H1 (cell line): ENCODE measurements at regions not wholly inside any gene's neighbourhood (a gene's known extent, or its start where the extent isn't known, plus 50 kb on each side); places are given as distances from the start of the nearest gene placed in this dataset.

Experiments used
- CTCF ChIA-PET: fragments of 300-600 bp; sonication (Branson Sonifier 250); formaldehyde crosslinking; loops from one replicate; lab custom pipeline; 2021; ENCODE audit not compliant: partially characterized antibody; lab: Charles Lee
- POLR2A ChIA-PET: fragments of 300-600 bp; sonication (Branson Sonifier 250); formaldehyde crosslinking; loops from one replicate; lab custom pipeline; 2021; ENCODE audit warnings: inconsistent platforms; ENCODE audit not compliant: partially characterized antibody; lab: Charles Lee
- DNase-seq, 2 experiments: peaks; one replicate each; pipeline versions ENCODE4 v3.0.0 to v3.0.0-alpha.2; 2010 to 2022; ENCODE audit warnings: low spot score in 2 of 2, low read depth in 1 of 2, mixed read lengths in 1 of 2
- FAIRE-seq: peaks from 2 replicates; lab custom pipeline; 2011; peaks lifted over from hg19 to GRCh38; lab: Jason Lieb, UNC
- H2AFZ ChIP-seq: 2 replicates; pipeline ENCODE4 v1.8.1; 2012; ENCODE audit warnings: low read length, inconsistent platforms
- H2AK5ac ChIP-seq: 2 replicates; pipeline ENCODE4 v1.6.1; 2013; ENCODE audit warnings: low read depth, low read length
- H2BK120ac ChIP-seq: replicated peaks from 2 replicates; pipeline ENCODE3; 2013; ENCODE audit warnings: low read depth, low read length, inconsistent platforms
- H2BK12ac ChIP-seq: 2 replicates; pipeline ENCODE4 v1.6.1; 2013; ENCODE audit warnings: low read depth, low read length
- H2BK15ac ChIP-seq: 2 replicates; pipeline ENCODE4 v1.6.1; 2013; ENCODE audit warnings: low read length
- H2BK20ac ChIP-seq: 2 replicates; pipeline ENCODE4 v1.6.1; 2013; ENCODE audit warnings: low read length
- H2BK5ac ChIP-seq: 2 replicates; pipeline ENCODE4 v1.6.1; 2013; ENCODE audit warnings: low read depth, low read length
- H3K14ac ChIP-seq: 2 replicates; pipeline ENCODE4 v1.6.1; 2013; ENCODE audit warnings: inconsistent platforms; ENCODE audit not compliant: insufficient read length
- H3K18ac ChIP-seq: 2 replicates; pipeline ENCODE4 v1.6.1; 2013; ENCODE audit warnings: low read length; ENCODE audit errors: extremely low read depth
- H3K23ac ChIP-seq: 2 replicates; pipeline ENCODE4 v1.6.1; 2013; ENCODE audit warnings: inconsistent platforms; ENCODE audit not compliant: insufficient read length
- H3K23me2 ChIP-seq: 2 replicates; pipeline ENCODE4 v1.6.1; 2013; ENCODE audit warnings: low read depth, low read length
- H3K27ac ChIP-seq: 2 replicates; pipeline ENCODE4 v1.6.1; 2011; ENCODE audit warnings: low read depth, low read length, inconsistent platforms
- H3K27me3 ChIP-seq, 4 experiments: replicated peaks in 1 of 4; 1 replicate in 1 of 4; 2 replicates in 3 of 4; pipeline versions ENCODE4 v1.6.1 to v1.8.1; 2011 to 2013; ENCODE audit warnings: low read length in 3 of 4, mild to moderate bottlenecking in 3 of 4, inconsistent platforms in 2 of 4, mixed read lengths in 2 of 4, moderate library complexity in 1 of 4; ENCODE audit not compliant: control insufficient read depth in 3 of 4, insufficient read depth in 3 of 4; ENCODE audit errors: extremely low read depth in 1 of 4
- H3K36me3 ChIP-seq, 4 experiments: 2 replicates each; pipeline versions ENCODE4 v1.6.1 to v1.8.1; 2011 to 2013; ENCODE audit warnings: mild to moderate bottlenecking in 4 of 4, low read length in 3 of 4, moderate library complexity in 2 of 4, control low read depth in 1 of 4, inconsistent platforms in 1 of 4; ENCODE audit not compliant: insufficient read depth in 4 of 4, control insufficient read depth in 2 of 4
- H3K4ac ChIP-seq: replicated peaks from 2 replicates; pipeline ENCODE3; 2013; ENCODE audit warnings: low read length, low read depth, mixed read lengths, inconsistent platforms; ENCODE audit not compliant: insufficient read length
- H3K4me1 ChIP-seq, 4 experiments: replicated peaks in 1 of 4; 1 replicate in 1 of 4; 2 replicates in 3 of 4; pipeline versions ENCODE4 v1.6.1 to v1.8.1; 2011 to 2013; ENCODE audit warnings: low read length in 3 of 4, inconsistent platforms in 2 of 4, mixed read lengths in 1 of 4; ENCODE audit not compliant: insufficient read depth in 4 of 4, control insufficient read depth in 3 of 4
- H3K4me2 ChIP-seq, 2 experiments: 2 replicates each; pipeline versions ENCODE4 v1.6.1 to v1.8.1; 2011 to 2013; ENCODE audit warnings: low read depth in 2 of 2, low read length in 2 of 2, control low read depth in 1 of 2, inconsistent platforms in 1 of 2, mild to moderate bottlenecking in 1 of 2; ENCODE audit not compliant: insufficient read depth in 1 of 2
- H3K4me3 ChIP-seq, 4 experiments: fragments of 200-600, 300-600 bp in 1 of 4; sonication (generic), shearing (Covaris generic), sonication (Bioruptor Twin) in 1 of 4; 2 replicates each; pipeline versions ENCODE4 v1.5.1 to v1.8.1; 2011 to 2016; ENCODE audit warnings: low read length in 4 of 4, low read depth in 3 of 4, control low read depth in 2 of 4, inconsistent platforms in 2 of 4, mild to moderate bottlenecking in 2 of 4, mixed read lengths in 1 of 4, moderate library complexity in 1 of 4; ENCODE audit not compliant: insufficient read depth in 2 of 4; ENCODE audit errors: extremely low read depth in 1 of 4
- H3K56ac ChIP-seq: replicated peaks from 2 replicates; pipeline ENCODE3; 2013; ENCODE audit warnings: low read depth, mild to moderate bottlenecking, mixed read lengths, low read length, inconsistent platforms; ENCODE audit not compliant: insufficient read length
- H3K79me1 ChIP-seq: 2 replicates; pipeline ENCODE4 v1.6.1; 2013; ENCODE audit warnings: low read depth, low read length, control low read depth
- H3K79me2 ChIP-seq, 2 experiments: 2 replicates each; pipeline versions ENCODE4 v1.6.1 to v1.8.1; 2012 to 2013; ENCODE audit warnings: low read length in 2 of 2, mild to moderate bottlenecking in 2 of 2, inconsistent platforms in 1 of 2; ENCODE audit not compliant: insufficient read depth in 2 of 2, control insufficient read depth in 1 of 2
- H3K9ac ChIP-seq, 4 experiments: replicated peaks in 1 of 4; 1 replicate in 1 of 4; 2 replicates in 3 of 4; pipeline versions ENCODE4 v1.6.1 to v1.8.1; 2011 to 2013; ENCODE audit warnings: low read depth in 3 of 4, low read length in 3 of 4, control low read depth in 2 of 4, mild to moderate bottlenecking in 2 of 4, moderate library complexity in 2 of 4, inconsistent platforms in 1 of 4; ENCODE audit errors: extremely low read depth in 1 of 4
- H3K9me3 ChIP-seq, 2 experiments: 2 replicates each; pipeline versions ENCODE4 v1.6.1 to v1.8.1; 2012 to 2013; ENCODE audit warnings: mild to moderate bottlenecking in 2 of 2, moderate library complexity in 2 of 2, control low read depth in 1 of 2, inconsistent platforms in 1 of 2, low read depth in 1 of 2, low read length in 1 of 2, mixed read lengths in 1 of 2; ENCODE audit not compliant: insufficient read depth in 2 of 2
- H4K20me1 ChIP-seq, 2 experiments: replicated peaks in 1 of 2; 2 replicates each; pipeline versions ENCODE3 to v1.8.1; 2011 to 2013; ENCODE audit warnings: inconsistent platforms in 2 of 2, low read length in 2 of 2, mild to moderate bottlenecking in 1 of 2; ENCODE audit not compliant: insufficient read depth in 2 of 2, control insufficient read depth in 1 of 2
- H4K5ac ChIP-seq: 2 replicates; pipeline ENCODE4 v1.6.1; 2013; ENCODE audit warnings: low read length, low read depth, mixed read lengths, inconsistent platforms; ENCODE audit not compliant: insufficient read length
- H4K8ac ChIP-seq: 2 replicates; pipeline ENCODE4 v1.8.0; 2013; ENCODE audit warnings: mild to moderate bottlenecking, moderate library complexity, low read length, inconsistent platforms; ENCODE audit not compliant: insufficient read depth; ENCODE audit errors: extremely low read depth
- H4K91ac ChIP-seq: replicated peaks from 2 replicates; pipeline ENCODE3; 2013; ENCODE audit warnings: low read length, mixed read lengths, inconsistent platforms; ENCODE audit not compliant: insufficient read length
- CBX8 ChIP-seq: fragments of 300-800, 300-1000 bp; sonication (generic); IDR thresholded peaks from 2 replicates; pipeline ENCODE4 v1.7.1; 2016; ENCODE audit warnings: low read depth, low read length, borderline replicate concordance
- WGBS, 2 experiments: shearing (Covaris generic) in 1 of 2; methylation state at CpG; one replicate each; pipeline versions ENCODE4 v1.1.6 to v1.1.7; 2013 to 2015; ENCODE audit warnings: low lambda C conversion rate in 2 of 2, mixed read lengths in 2 of 2, inconsistent platforms in 1 of 2, low coverage in 1 of 2, missing lambda C conversion rate in 1 of 2; ENCODE audit not compliant: insufficient replicate concordance in 2 of 2, insufficient coverage in 1 of 2, insufficient read length in 1 of 2; ENCODE audit errors: extremely low coverage in 1 of 2, missing lambda C conversion rate in 1 of 2; 5-methylcytosine and 5-hydroxymethylcytosine counted together

- Histone ChIP-seq H2BK12ac (no peak overlapping the region), H4K8ac (no peak overlapping the region), H3K27ac (no peak overlapping the region), H3K9me3 (peaks cover 4 to 7% of the 10 kb centered on the region in 2 experiments; a peak in 3 of 4 replicates), H2BK120ac (no peak overlapping the region), H2BK15ac (no peak overlapping the region), H3K4me1 (no peaks in the 10 kb centered on the region), H3K14ac (no peak overlapping the region), H2AFZ (no peak overlapping the region), H3K23ac (no peak overlapping the region), H2BK20ac (no peak overlapping the region), H3K79me2 (no peaks in the 10 kb centered on the region), H3K79me1 (no peaks in the 10 kb centered on the region), H2BK5ac (no peak overlapping the region), H3K36me3 (no peaks in the 10 kb centered on the region), H4K5ac (no peak overlapping the region), H3K27me3 (no peaks in the 10 kb centered on the region), H3K4me2 (no peak overlapping the region), H3K4me3 (no peak overlapping the region), H3K23me2 (no peaks in the 10 kb centered on the region), H3K9ac (no peak overlapping the region), H4K20me1 (no peaks in the 10 kb centered on the region), H4K91ac (no peak overlapping the region), H3K18ac (no peak overlapping the region)
- DNase-seq (no peak), FAIRE-seq (no peak)
- WGBS, 2 experiments: 96% methylated on average over 2 of the region's 2 CpGs; no CpG with 5 or more reads in 1 of the 2 experiments
- ChIA-PET CTCF (interaction anchor here (1.3 to 1.5 kb wide), 2 partner anchors 423 to 561 kb away, joined by 3 to 4 read pairs; no protein-coding TSS in a partner anchor), POLR2A (no interaction called here)
- no peak for TF ChIP-seq CBX8
- TF ChIP-seq, all 59 proteins: peak for 0
- H2AK5ac ChIP-seq: no peak overlapping the region
- no peak overlapping the region for H3K56ac ChIP-seq
- no peak overlapping the region for H3K4ac ChIP-seq
Observed at GRCh38 chr1:213561870-213562269, 425.9 kb upstream of the PROX1 start.
